ENCODE measurements at regions not wholly inside any gene's neighbourhood (a gene's known extent, or its start where the extent isn't known, plus 50 kb on each side); places are given as distances from the start of the nearest gene placed in this dataset.
A peak's percentile ranks its signal among the peaks of the same experiment; 100 is the strongest.

DNA sequence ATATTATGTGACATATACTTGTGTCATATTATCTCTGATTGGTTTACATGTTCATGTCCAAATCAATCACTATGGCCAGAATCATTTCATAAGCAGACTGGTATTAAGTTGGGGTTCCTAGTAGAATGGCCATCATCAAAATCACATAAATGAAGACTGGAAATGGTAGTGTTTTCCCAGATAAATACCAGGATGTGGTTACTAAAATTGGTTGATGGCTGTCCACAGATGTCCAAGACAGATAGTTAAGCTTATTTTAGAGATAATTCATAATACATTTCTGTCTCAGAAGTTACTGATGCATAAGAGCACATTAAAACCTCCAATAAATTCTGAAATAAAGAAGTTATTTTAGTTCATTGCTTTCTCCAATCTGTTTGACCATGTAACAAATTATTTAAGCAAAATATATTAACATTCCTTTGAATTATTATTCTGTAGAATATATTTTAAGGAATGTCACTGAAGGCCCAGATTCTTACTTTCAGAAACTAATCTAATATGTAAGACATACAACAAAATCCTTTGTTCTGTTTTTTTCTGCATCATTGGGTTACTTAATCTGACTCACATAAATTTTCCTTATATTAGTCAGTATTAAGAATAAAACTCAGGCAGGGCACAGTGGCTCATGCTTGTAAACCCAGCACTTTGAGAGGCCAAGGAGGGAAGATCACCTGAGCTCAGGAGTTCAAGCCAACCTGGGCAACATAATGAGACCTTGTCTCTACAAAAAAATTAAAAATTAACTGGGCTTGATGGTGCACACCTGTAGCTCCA is 483.9 kb downstream of the PTPRC start:
- TF ChIP-seq, protein P1, sequence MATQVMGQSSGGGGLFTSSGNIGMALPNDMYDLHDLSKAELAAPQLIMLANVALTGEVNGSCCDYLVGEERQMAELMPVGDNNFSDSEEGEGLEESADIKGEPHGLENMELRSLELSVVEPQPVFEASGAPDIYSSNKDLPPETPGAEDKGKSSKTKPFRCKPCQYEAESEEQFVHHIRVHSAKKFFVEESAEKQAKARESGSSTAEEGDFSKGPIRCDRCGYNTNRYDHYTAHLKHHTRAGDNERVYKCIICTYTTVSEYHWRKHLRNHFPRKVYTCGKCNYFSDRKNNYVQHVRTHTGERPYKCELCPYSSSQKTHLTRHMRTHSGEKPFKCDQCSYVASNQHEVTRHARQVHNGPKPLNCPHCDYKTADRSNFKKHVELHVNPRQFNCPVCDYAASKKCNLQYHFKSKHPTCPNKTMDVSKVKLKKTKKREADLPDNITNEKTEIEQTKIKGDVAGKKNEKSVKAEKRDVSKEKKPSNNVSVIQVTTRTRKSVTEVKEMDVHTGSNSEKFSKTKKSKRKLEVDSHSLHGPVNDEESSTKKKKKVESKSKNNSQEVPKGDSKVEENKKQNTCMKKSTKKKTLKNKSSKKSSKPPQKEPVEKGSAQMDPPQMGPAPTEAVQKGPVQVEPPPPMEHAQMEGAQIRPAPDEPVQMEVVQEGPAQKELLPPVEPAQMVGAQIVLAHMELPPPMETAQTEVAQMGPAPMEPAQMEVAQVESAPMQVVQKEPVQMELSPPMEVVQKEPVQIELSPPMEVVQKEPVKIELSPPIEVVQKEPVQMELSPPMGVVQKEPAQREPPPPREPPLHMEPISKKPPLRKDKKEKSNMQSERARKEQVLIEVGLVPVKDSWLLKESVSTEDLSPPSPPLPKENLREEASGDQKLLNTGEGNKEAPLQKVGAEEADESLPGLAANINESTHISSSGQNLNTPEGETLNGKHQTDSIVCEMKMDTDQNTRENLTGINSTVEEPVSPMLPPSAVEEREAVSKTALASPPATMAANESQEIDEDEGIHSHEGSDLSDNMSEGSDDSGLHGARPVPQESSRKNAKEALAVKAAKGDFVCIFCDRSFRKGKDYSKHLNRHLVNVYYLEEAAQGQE (IDR thresholded peaks at IDR 0.05; ENCODE audit: insufficient replicate concordance, low read depth), result no peak
- TF ChIP-seq, protein P2, sequence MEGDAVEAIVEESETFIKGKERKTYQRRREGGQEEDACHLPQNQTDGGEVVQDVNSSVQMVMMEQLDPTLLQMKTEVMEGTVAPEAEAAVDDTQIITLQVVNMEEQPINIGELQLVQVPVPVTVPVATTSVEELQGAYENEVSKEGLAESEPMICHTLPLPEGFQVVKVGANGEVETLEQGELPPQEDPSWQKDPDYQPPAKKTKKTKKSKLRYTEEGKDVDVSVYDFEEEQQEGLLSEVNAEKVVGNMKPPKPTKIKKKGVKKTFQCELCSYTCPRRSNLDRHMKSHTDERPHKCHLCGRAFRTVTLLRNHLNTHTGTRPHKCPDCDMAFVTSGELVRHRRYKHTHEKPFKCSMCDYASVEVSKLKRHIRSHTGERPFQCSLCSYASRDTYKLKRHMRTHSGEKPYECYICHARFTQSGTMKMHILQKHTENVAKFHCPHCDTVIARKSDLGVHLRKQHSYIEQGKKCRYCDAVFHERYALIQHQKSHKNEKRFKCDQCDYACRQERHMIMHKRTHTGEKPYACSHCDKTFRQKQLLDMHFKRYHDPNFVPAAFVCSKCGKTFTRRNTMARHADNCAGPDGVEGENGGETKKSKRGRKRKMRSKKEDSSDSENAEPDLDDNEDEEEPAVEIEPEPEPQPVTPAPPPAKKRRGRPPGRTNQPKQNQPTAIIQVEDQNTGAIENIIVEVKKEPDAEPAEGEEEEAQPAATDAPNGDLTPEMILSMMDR (IDR thresholded peaks at IDR 0.05; ENCODE audit: insufficient read depth, low read length), result no peak
- TF ChIP-seq GABPA (IDR thresholded peaks at IDR 0.05; ENCODE audit: low read depth), result no peak
- TF ChIP-seq POLR2AphosphoS5 (IDR thresholded peaks at IDR 0.05; ENCODE audit: low read depth), result no peak
- no peak for TF ChIP-seq SPI1 (IDR thresholded peaks at IDR 0.05; ENCODE audit: borderline replicate concordance, low read depth)
- H3K4me3 ChIP-seq (replicated peaks; ENCODE audit: insufficient read depth, low read length), result no peak overlapping the region
- no peaks in the 10 kb centered on the region for H3K27me3 ChIP-seq (ENCODE audit: insufficient read depth, poor library complexity, severe bottlenecking)
- DNase-seq (ENCODE audit: low read depth in 1 of 2, low spot score in 1 of 2), result no peak
- H3K27ac ChIP-seq (replicated peaks), result no peak overlapping the region

DNA sequence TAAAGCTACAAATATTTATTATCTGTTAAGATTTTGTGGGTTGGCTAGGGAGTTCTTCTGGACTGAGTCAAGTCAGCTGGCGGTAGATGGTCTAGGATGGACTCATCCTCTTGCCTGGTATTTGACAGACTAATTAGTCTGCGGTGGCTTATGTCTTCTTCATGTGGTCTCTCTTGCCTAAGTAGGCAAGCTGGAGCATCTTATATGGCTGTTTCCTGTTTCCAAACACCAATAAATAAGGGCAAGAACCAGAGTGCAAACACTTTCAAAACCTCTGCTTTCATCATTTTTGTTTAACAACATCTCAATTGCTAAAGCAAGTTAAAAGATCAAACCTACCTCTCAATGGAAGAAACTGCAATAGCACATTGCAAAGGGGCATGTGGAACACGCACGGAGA is 484.8 kb downstream of the PTPRC start:
- no peaks in the 10 kb centered on the region for H3K27me3 ChIP-seq (ENCODE audit: insufficient read depth, poor library complexity, severe bottlenecking)
- H3K27ac ChIP-seq (replicated peaks), result no peak overlapping the region; the same call in 1 of the 2 replicates
- H3K4me3 ChIP-seq (replicated peaks; ENCODE audit: insufficient read depth, low read length), result no peak overlapping the region
- TF ChIP-seq, protein P2 (IDR thresholded peaks at IDR 0.05; ENCODE audit: insufficient read depth, low read length), result no peak
- TF ChIP-seq, protein P1 (IDR thresholded peaks at IDR 0.05; ENCODE audit: insufficient replicate concordance, low read depth), result peak; percentile 48
- TF ChIP-seq GABPA (IDR thresholded peaks at IDR 0.05; ENCODE audit: low read depth) (peak; percentile 53; the same call in 1 of the 2 replicates), SPI1 (IDR thresholded peaks at IDR 0.05; ENCODE audit: borderline replicate concordance, low read depth) (no peak; the same call in 1 of the 2 replicates), POLR2AphosphoS5 (IDR thresholded peaks at IDR 0.05; ENCODE audit: low read depth) (peak; percentile 98)
- peak; percentile 43 to 86 for DNase-seq (ENCODE audit: low read depth in 1 of 2, low spot score in 1 of 2)

DNA sequence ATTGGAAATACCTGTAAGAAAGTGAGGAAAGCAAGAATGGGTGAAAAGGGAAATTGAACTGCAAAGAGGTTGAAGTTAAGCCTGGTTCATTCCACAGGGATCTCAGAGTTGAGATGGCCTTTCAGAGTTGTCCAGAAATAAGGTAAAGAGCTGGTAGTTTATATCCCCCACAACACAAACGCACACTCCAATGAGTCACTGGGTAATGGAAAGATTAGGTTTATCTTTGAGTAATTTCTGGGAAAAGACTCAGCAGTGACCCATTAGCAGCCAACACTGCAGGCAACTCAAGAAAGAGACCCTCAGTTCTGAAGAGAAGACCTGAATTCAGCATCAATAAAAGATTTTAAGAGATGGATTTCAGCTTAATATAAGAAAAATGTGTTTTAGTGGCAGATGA is 485.5 kb downstream of the PTPRC start:
- DNase-seq (ENCODE audit: low read depth in 1 of 2, low spot score in 1 of 2), result no peak
- TF ChIP-seq SPI1 (IDR thresholded peaks at IDR 0.05; ENCODE audit: borderline replicate concordance, low read depth) (no peak), GABPA (IDR thresholded peaks at IDR 0.05; ENCODE audit: low read depth) (no peak), POLR2AphosphoS5 (IDR thresholded peaks at IDR 0.05; ENCODE audit: low read depth) (no peak)
- TF ChIP-seq, protein P1 (IDR thresholded peaks at IDR 0.05; ENCODE audit: insufficient replicate concordance, low read depth), result no peak
- TF ChIP-seq, protein P2 (IDR thresholded peaks at IDR 0.05; ENCODE audit: insufficient read depth, low read length), result no peak
- Histone ChIP-seq H3K27me3 (ENCODE audit: insufficient read depth, poor library complexity, severe bottlenecking) (no peaks in the 10 kb centered on the region), H3K4me3 (replicated peaks; ENCODE audit: insufficient read depth, low read length) (no peak overlapping the region), H3K27ac (replicated peaks) (peak overlapping the region; percentile 20)

Data from HL-60 (cell line).